ENCODE measurements at regions not wholly inside any gene's neighbourhood (a gene's known extent, or its start where the extent isn't known, plus 50 kb on each side); places are given as distances from the start of the nearest gene placed in this dataset.

GRCh38 chr1:213531369-213532310 is 456.1 kb upstream of the PROX1 start:
- in situ Hi-C loops (cut with MboI; ENCODE audit: low sequenced_read_pairs in 4 of 4) (no loop called here), intact Hi-C loops (cut with DNase I; ENCODE audit: low total_unique reads) (no loop called here)
- no peak for ATAC-seq

GRCh38 chr1:213533125-213533524 is 454.6 kb upstream of the PROX1 start:
- Histone ChIP-seq H3K27ac (no peak overlapping the region), H3K36me3 (no peaks in the 10 kb centered on the region), H3K4me1 (no peaks in the 10 kb centered on the region), H3K4me3 (no peak overlapping the region), H3K27me3 (no peaks in the 10 kb centered on the region), H3K9me3 (no peaks in the 10 kb centered on the region)
- TF ChIP-seq POLR2A (IDR thresholded peaks at IDR 0.05), result no peak
- TF ChIP-seq CTCF (IDR thresholded peaks at IDR 0.05 in 4 of 5, conservative IDR thresholded peaks at IDR 0.05 in 1 of 5), result no peak
- in situ Hi-C loops (cut with MboI; ENCODE audit: low sequenced_read_pairs in 4 of 4), result no loop called here
- no peak for DNase-seq
- ATAC-seq, result no peak
- intact Hi-C loops (cut with DNase I; ENCODE audit: low total_unique reads), result no loop called here

More at GRCh38 chr1:213531369-213532310, 456.1 kb upstream of the PROX1 start:
- H3K4me3 ChIP-seq, result no peak overlapping the region
- H3K27me3 ChIP-seq, result no peaks in the 10 kb centered on the region
- no peak for DNase-seq
- no peaks in the 10 kb centered on the region for H3K9me3 ChIP-seq
- H3K36me3 ChIP-seq, result no peaks in the 10 kb centered on the region
- no peaks in the 10 kb centered on the region for H3K4me1 ChIP-seq
- TF ChIP-seq CTCF (IDR thresholded peaks at IDR 0.05 in 4 of 5, conservative IDR thresholded peaks at IDR 0.05 in 1 of 5) (no peak), POLR2A (IDR thresholded peaks at IDR 0.05) (no peak)
- H3K27ac ChIP-seq, result no peak overlapping the region

GRCh38 chr1:213535679-213536078 is 452.1 kb upstream of the PROX1 start:
- intact Hi-C loops (cut with DNase I; ENCODE audit: low total_unique reads) (no loop called here), in situ Hi-C loops (cut with MboI; ENCODE audit: low sequenced_read_pairs in 4 of 4) (no loop called here)
- Histone ChIP-seq H3K4me1 (no peaks in the 10 kb centered on the region), H3K27me3 (no peaks in the 10 kb centered on the region), H3K9me3 (no peaks in the 10 kb centered on the region), H3K36me3 (no peaks in the 10 kb centered on the region), H3K4me3 (no peak overlapping the region), H3K27ac (no peak overlapping the region)
- no peak for DNase-seq
- TF ChIP-seq POLR2A (IDR thresholded peaks at IDR 0.05), result no peak
- no peak for ATAC-seq

GRCh38 chr1:213538251-213538650 is 449.5 kb upstream of the PROX1 start:
- Histone ChIP-seq H3K27ac (no peak overlapping the region), H3K36me3 (no peaks in the 10 kb centered on the region), H3K27me3 (no peaks in the 10 kb centered on the region), H3K9me3 (no peaks in the 10 kb centered on the region), H3K4me1 (no peaks in the 10 kb centered on the region), H3K4me3 (no peak overlapping the region)
- ATAC-seq (no peak), DNase-seq (no peak)
- TF ChIP-seq POLR2A (IDR thresholded peaks at IDR 0.05), result no peak
- no peak for TF ChIP-seq CTCF (IDR thresholded peaks at IDR 0.05 in 4 of 5, conservative IDR thresholded peaks at IDR 0.05 in 1 of 5)
- in situ Hi-C loops (cut with MboI; ENCODE audit: low sequenced_read_pairs in 4 of 4), result no loop called here
- intact Hi-C loops (cut with DNase I; ENCODE audit: low total_unique reads), result no loop called here

GRCh38 chr1:213539464-213539863 is 448.3 kb upstream of the PROX1 start:
- intact Hi-C loops (cut with DNase I; ENCODE audit: low total_unique reads), result no loop called here
- no peaks in the 10 kb centered on the region for H3K9me3 ChIP-seq
- DNase-seq (no peak), ATAC-seq (no peak)
- H3K36me3 ChIP-seq, result no peaks in the 10 kb centered on the region
- no peak overlapping the region for H3K27ac ChIP-seq
- no peak for TF ChIP-seq POLR2A (IDR thresholded peaks at IDR 0.05)
- TF ChIP-seq CTCF (IDR thresholded peaks at IDR 0.05 in 4 of 5, conservative IDR thresholded peaks at IDR 0.05 in 1 of 5), result no peak
- no peaks in the 10 kb centered on the region for H3K27me3 ChIP-seq
- no peaks in the 10 kb centered on the region for H3K4me1 ChIP-seq
- in situ Hi-C loops (cut with MboI; ENCODE audit: low sequenced_read_pairs in 4 of 4), result no loop called here
- no peak overlapping the region for H3K4me3 ChIP-seq
